ENCODE measurements at regions not wholly inside any gene's neighbourhood (a gene's known extent, or its start where the extent isn't known, plus 50 kb on each side); places are given as distances from the start of the nearest gene placed in this dataset.

DNA sequence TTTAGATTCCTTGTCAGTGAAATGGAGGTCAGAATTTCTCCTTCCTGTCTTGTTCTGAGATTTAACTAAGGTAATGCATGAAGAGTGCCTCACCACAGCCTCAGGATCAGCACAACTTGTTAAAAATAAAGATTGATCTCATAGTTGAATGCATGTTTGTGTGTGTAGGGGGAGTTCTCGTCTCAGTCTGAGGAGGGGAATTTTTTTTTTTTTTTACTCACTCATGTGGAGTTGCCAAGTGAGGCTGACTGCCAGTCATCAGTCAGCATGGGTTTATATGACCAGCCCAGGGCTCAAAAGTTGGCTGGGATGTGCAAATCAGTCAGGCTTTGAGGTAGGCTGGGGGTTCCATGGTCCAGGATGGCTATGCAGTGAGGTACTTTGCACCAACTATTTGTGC is 113.2 kb downstream of the FANCF start:
- no peak for FAIRE-seq
- H3K27ac ChIP-seq (ENCODE audit: extremely low read depth, low read depth, low read length): no peak overlapping the region
- DNase-seq (ENCODE audit: extremely low read depth in 1 of 4, low spot score in 3 of 4): no peak
- H2AFZ ChIP-seq (ENCODE audit: low read depth, low read length): no peak overlapping the region
- no peak for TF ChIP-seq ZC3H8 (IDR thresholded peaks at IDR 0.05)
- no peak for TF ChIP-seq PPARD (CRISPR knock-in tag; IDR thresholded peaks at IDR 0.05)
- no peak for TF ChIP-seq FUS (optimal IDR thresholded peaks at IDR 0.05; ENCODE audit: low read depth, low read length)
- no peak for TF ChIP-seq RBFOX2 (IDR thresholded peaks at IDR 0.05; ENCODE audit: low read depth, low read length)
- no peak overlapping the region for H3K4me3 ChIP-seq
- in situ Hi-C loops (cut with MboI): no loop called here
- H3K36me3 ChIP-seq (ENCODE audit: control insufficient read depth, insufficient read depth, low read length): no peaks in the 10 kb centered on the region
- no peak overlapping the region for H3K9ac ChIP-seq (ENCODE audit: insufficient read depth in 1 of 2, low read depth in 2 of 2, low read length in 2 of 2)
- no peaks in the 10 kb centered on the region for H3K9me1 ChIP-seq (ENCODE audit: control insufficient read depth, insufficient read depth, low read length)
- ATAC-seq: no peak
- BruUV-seq (replicated peaks): no TSS peak
- ChIA-PET POLR2A (no interaction called here), CTCF (ENCODE audit: low intra/inter-chr PET ratio) (no interaction called here)
- H3K4me2 ChIP-seq (ENCODE audit: insufficient read depth, low read length): no peak overlapping the region
- H3K4me1 ChIP-seq (replicated peaks in 1 of 2; ENCODE audit: control insufficient read depth in 2 of 2, insufficient read depth in 2 of 2, low read length in 2 of 2): no peaks in the 10 kb centered on the region
- H4K20me1 ChIP-seq (replicated peaks; ENCODE audit: control insufficient read depth, insufficient read depth, low read length): no peaks in the 10 kb centered on the region
- H3K27me3 ChIP-seq (ENCODE audit: control insufficient read depth in 2 of 2, insufficient read depth in 2 of 2, low read length in 2 of 2): no peaks in the 10 kb centered on the region
- intact Hi-C loops (cut with micrococcal nuclease): no loop called here
- no peaks in the 10 kb centered on the region for H3K9me3 ChIP-seq (replicated peaks; ENCODE audit: control insufficient read depth, insufficient read depth, low read depth, low read length)
- WGBS (ENCODE audit: insufficient coverage, low coverage, missing lambda C conversion rate): 0% methylated on average over 1 of the region's 1 CpG
- no peaks in the 10 kb centered on the region for H3K79me2 ChIP-seq (ENCODE audit: control insufficient read depth, insufficient read depth, low read length)

DNA sequence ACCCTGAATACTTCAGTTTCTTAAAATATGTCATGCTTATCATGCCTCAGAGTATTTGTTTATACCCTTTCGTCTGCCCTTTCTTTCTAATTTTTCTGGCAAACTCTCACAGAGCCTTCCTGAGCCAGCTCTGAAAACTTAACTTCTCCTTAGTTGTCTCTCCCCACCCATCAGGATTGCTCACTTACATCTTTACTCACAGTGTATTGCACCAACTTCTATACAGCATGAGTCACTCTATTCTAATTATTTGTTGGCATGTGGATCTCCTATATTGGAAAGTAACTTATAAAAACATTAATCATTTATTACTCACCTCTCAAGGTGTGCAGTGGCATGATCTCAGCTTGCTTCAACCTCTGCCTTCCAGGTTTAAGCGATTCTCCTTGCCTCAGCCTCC is 114.9 kb downstream of the FANCF start:
- WGBS (ENCODE audit: insufficient coverage, low coverage, missing lambda C conversion rate): 0% methylated on average over 2 of the region's 2 CpGs
- Histone ChIP-seq H3K4me2 (ENCODE audit: insufficient read depth, low read length) (no peak overlapping the region), H2AFZ (ENCODE audit: low read depth, low read length) (no peak overlapping the region), H3K27ac (ENCODE audit: extremely low read depth, low read depth, low read length) (no peak overlapping the region), H3K4me1 (replicated peaks in 1 of 2; ENCODE audit: control insufficient read depth in 2 of 2, insufficient read depth in 2 of 2, low read length in 2 of 2) (no peaks in the 10 kb centered on the region), H3K79me2 (ENCODE audit: control insufficient read depth, insufficient read depth, low read length) (no peaks in the 10 kb centered on the region), H3K36me3 (ENCODE audit: control insufficient read depth, insufficient read depth, low read length) (no peaks in the 10 kb centered on the region), H3K27me3 (ENCODE audit: control insufficient read depth in 2 of 2, insufficient read depth in 2 of 2, low read length in 2 of 2) (no peaks in the 10 kb centered on the region), H3K9me1 (ENCODE audit: control insufficient read depth, insufficient read depth, low read length) (no peaks in the 10 kb centered on the region), H4K20me1 (replicated peaks; ENCODE audit: control insufficient read depth, insufficient read depth, low read length) (no peaks in the 10 kb centered on the region), H3K9me3 (replicated peaks; ENCODE audit: control insufficient read depth, insufficient read depth, low read depth, low read length) (no peaks in the 10 kb centered on the region), H3K9ac (ENCODE audit: insufficient read depth in 1 of 2, low read depth in 2 of 2, low read length in 2 of 2) (no peak overlapping the region), H3K4me3 (no peak overlapping the region)
- in situ Hi-C loops (cut with MboI) (no loop called here), intact Hi-C loops (cut with micrococcal nuclease) (no loop called here)
- no peak for DNase-seq (ENCODE audit: extremely low read depth in 1 of 4, low spot score in 3 of 4)
- ATAC-seq: no peak
- TF ChIP-seq IRF2 (CRISPR knock-in tag; IDR thresholded peaks at IDR 0.05) (no peak), ZNF384 (IDR thresholded peaks at IDR 0.05; ENCODE audit: low read depth, low read length) (no peak), MED1 (CRISPR knock-in tag; IDR thresholded peaks at IDR 0.05; ENCODE audit: borderline replicate concordance) (no peak), ZC3H11A (IDR thresholded peaks at IDR 0.05; ENCODE audit: low read depth, low read length) (no peak), POLR2H (tag; IDR thresholded peaks at IDR 0.05; ENCODE audit: low read depth) (no peak), CEBPB (tag; IDR thresholded peaks at IDR 0.05) (no peak), JUND (IDR thresholded peaks at IDR 0.05; ENCODE audit: borderline replicate concordance, low read depth, low read length) (no peak), JUND (tag; IDR thresholded peaks at IDR 0.05; ENCODE audit: borderline replicate concordance, low read depth, low read length) (no peak)
- TF ChIP-seq, protein P1, sequence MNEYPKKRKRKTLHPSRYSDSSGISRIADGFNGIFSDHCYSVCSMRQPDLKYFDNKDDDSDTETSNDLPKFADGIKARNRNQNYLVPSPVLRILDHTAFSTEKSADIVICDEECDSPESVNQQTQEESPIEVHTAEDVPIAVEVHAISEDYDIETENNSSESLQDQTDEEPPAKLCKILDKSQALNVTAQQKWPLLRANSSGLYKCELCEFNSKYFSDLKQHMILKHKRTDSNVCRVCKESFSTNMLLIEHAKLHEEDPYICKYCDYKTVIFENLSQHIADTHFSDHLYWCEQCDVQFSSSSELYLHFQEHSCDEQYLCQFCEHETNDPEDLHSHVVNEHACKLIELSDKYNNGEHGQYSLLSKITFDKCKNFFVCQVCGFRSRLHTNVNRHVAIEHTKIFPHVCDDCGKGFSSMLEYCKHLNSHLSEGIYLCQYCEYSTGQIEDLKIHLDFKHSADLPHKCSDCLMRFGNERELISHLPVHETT (CRISPR knock-in tag; conservative IDR thresholded peaks at IDR 0.05 in 1 of 2, IDR thresholded peaks at IDR 0.05 in 1 of 2): no peak
- no peak for FAIRE-seq
- POLR2A ChIA-PET: no interaction called here
- no TSS peak for BruUV-seq (replicated peaks)
- CTCF ChIA-PET (ENCODE audit: low intra/inter-chr PET ratio): no interaction called here
